HFF-Myc (cell line): ENCODE measurements at regions not wholly inside any gene's neighbourhood (a gene's known extent, or its start where the extent isn't known, plus 50 kb on each side); places are given as distances from the start of the nearest gene placed in this dataset.

Experiments used
- DNase-seq: peaks from one replicate; pipeline ENCODE4 v3.0.0-alpha.2; 2011; ENCODE audit warnings: low read depth; ENCODE audit errors: extremely low read depth
- H3K4me3 ChIP-seq: replicated peaks from 2 replicates; pipeline ENCODE4 v1.5.1; 2011; ENCODE audit warnings: low read depth, mild to moderate bottlenecking, control low read depth, low read length
- TF ChIP-seq, protein P1 (sequence below): IDR thresholded peaks from 2 replicates; pipeline ENCODE4 v1.5.1; 2012; ENCODE audit warnings: mild to moderate bottlenecking, low read depth, low read length, control low read depth; ENCODE audit errors: missing control alignments

GRCh38 chr20:17062712-17063111 lies 164.1 kb upstream of the PCSK2 start:
- TF ChIP-seq, protein P1, sequence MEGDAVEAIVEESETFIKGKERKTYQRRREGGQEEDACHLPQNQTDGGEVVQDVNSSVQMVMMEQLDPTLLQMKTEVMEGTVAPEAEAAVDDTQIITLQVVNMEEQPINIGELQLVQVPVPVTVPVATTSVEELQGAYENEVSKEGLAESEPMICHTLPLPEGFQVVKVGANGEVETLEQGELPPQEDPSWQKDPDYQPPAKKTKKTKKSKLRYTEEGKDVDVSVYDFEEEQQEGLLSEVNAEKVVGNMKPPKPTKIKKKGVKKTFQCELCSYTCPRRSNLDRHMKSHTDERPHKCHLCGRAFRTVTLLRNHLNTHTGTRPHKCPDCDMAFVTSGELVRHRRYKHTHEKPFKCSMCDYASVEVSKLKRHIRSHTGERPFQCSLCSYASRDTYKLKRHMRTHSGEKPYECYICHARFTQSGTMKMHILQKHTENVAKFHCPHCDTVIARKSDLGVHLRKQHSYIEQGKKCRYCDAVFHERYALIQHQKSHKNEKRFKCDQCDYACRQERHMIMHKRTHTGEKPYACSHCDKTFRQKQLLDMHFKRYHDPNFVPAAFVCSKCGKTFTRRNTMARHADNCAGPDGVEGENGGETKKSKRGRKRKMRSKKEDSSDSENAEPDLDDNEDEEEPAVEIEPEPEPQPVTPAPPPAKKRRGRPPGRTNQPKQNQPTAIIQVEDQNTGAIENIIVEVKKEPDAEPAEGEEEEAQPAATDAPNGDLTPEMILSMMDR: no peak
- H3K4me3 ChIP-seq: no peak overlapping the region
- no peak for DNase-seq

DNA sequence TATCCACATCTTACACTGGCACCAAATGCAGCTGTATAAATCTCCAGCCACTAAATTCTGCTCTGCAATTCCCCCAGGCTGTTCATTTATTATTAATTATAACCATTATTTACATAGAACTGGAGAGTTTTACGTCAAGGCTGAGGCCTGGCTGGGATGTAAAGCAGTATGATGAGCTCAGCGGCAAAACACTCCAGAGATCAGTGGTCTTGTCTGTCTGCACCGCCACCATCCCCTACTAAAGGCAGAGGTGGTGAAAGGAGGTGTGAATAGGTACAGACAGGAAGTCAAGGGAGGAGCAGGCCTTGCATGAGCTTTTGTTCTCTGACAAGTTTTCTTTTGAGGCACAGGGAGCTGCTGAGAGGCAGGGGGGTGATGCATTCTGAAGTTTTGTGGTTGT lies 159.9 kb upstream of the PCSK2 start:
- TF ChIP-seq, protein P1: no peak
- no peak for DNase-seq
- H3K4me3 ChIP-seq: no peak overlapping the region

GRCh38 chr20:17068084-17068711 lies 158.6 kb upstream of the PCSK2 start:
- H3K4me3 ChIP-seq: no peak overlapping the region

DNA sequence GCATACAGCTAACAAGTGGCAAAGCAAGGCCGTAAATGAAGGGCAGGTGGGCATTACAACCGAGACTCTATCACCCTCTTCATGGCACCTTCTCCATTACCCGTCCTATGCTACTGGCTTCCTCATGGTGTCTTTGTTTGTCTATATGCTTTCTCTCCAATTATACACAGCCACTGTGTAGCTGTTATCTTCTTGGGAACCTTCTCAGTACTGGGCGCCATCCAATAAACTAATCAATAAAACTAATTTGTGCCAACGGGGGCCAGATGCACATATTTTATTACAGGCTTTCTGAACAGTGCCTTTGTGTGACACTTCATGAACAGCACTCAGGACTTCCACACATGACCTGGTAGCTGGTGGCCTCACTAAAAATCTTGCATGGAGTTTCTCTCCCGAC lies 149.8 kb upstream of the PCSK2 start:
- TF ChIP-seq, protein P1: no peak
- H3K4me3 ChIP-seq: no peak overlapping the region

More at GRCh38 chr20:17068084-17068711, 158.6 kb upstream of the PCSK2 start:
- TF ChIP-seq, protein P1: no peak
- DNase-seq: no peak

GRCh38 chr20:17083738-17084137 lies 143.1 kb upstream of the PCSK2 start:
- DNase-seq: no peak
- H3K4me3 ChIP-seq: no peak overlapping the region
- TF ChIP-seq, protein P1: no peak

More for the DNA sequence above, 149.8 kb upstream of the PCSK2 start:
- DNase-seq: no peak

DNA sequence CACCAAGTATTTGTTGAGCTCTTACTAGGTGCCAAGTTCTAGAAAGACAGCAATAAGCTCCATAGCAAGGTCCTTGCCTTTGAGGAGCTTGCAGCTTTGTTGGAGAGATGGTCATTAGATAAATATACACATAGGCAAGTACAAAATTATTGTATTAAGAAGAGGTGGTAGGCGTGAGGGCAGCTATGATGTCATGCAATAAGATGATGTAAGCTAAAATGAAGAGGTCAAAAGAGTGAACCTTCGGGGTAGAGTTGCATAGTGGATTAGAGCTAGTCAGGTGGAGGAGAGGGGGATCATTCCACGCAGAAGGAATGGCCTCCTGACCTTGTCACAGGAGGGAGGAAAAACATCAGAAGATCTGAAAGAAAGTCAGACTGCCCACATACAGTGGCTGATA lies 141.9 kb upstream of the PCSK2 start:
- DNase-seq: no peak
- TF ChIP-seq, protein P1: no peak
- no peak overlapping the region for H3K4me3 ChIP-seq

DNA sequence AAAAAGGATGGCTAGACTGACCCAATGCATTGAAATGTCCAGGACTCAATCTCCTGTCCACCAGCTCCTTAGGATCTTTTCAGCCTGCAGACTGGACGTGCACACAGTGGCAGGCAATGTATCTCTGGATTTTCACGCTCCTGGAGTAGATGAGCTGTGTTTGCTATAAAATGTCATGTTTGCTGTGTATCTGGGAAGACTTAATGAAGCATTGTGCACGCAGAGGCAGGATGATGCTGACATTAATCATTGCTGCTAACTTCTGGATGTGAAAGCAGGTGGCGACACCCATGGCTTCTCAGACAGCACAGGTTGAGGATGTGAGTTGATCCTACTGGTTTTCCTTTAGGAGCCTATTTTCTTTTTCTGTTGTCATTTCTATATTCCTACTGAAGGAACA lies 133.1 kb upstream of the PCSK2 start:
- no peak for DNase-seq
- TF ChIP-seq, protein P1: no peak
- no peak overlapping the region for H3K4me3 ChIP-seq
